ENCODE measurements at regions not wholly inside any gene's neighbourhood (a gene's known extent, or its start where the extent isn't known, plus 50 kb on each side); places are given as distances from the start of the nearest gene placed in this dataset.

DNA sequence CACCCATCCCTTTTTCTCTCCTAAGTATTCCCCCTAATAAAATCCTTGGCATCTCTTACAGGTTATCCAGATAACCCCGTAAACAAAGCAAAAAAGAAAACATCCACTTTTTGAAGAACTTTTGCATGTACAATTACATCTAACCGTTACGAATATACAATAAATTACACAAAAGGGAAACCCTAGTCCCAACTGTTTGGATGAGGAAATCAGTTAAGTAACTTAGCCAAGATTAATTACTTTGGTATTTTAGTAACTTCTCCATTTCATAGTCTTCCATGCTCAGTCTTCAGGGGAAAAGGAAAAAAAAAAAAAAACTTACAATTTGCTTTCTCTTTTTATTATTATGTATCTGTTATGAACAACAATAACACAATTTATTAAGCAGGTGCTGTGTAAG lies 212.9 kb downstream of the ACTL7B start:
- no peak for DNase-seq

DNA sequence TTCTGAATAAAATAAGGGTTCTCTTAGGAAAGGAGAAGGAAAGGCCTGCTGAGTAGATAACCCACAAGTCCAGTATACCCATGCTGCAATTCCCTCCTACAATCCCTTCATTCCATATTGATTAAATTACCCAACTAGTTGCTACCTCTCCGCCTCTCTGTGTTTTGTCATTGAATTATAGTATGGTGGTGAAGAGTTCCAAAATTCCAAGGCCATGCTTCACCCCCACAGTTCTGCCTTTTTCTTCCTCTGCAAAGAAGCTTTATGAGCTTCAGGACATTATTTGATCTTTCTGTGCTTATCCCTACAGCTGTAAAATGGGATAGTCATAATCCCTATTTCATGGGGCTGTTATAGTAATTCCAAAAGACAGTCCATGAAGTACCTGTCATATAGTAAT lies 215.6 kb downstream of the ACTL7B start:
- no peak for DNase-seq

DNA sequence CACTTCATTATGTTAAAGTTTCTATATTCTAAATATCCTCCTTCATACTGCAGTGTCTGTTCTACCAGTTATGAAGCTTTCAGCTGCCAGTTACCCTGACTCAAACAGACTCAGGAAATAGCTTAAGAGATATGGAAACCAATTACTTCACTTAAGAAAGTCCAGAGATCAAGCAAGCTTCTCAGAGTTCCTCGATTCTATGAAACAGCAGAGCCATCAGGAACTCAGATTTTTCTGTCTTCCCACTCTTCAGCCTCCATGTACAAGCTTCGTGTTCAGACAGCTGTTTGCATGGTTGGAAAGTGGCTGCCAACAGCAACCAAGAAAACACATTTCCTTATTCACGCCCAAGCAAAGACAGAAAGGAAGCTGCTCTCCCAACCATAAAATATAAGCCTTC lies 216.1 kb downstream of the ACTL7B start:
- DNase-seq = no peak

DNA sequence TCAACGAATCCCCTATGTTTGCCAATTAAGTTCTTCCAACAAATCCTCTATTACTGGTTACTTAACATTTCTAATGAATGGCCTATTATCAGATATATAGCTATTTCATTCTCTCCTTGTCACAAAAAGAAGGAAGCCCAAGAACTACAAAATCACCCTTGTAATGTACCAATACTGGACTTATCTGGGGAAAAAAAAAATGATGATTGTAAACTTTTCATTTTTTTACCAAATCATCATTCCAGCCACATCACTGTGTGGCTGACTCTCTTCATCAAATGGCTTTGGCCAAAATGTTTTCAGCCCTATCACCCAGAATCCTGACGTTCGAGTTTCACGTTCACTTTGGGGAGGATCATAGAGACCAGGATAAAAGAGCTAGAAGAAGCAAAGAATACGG lies 216.7 kb downstream of the ACTL7B start:
- DNase-seq = no peak

DNA sequence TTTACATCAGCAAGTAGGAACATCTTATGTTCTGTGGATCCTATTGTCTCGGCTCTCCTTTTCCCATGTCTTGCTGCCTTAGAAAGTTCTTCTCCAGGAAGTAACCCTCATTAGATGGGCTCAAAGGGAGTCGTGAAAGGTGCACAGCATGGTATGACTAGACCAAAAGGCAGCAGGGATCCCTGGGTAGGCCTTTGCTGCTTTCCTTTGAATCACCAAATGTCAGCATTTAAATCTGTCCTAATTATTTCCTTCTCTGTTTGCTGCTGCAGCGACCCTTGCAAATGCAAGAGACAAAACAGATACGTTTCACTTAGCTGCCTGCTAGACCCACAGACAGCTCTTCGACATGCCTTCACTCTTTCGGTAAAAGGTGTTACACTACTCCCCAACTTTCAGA lies 218.4 kb downstream of the ACTL7B start:
- no peak for DNase-seq

DNA sequence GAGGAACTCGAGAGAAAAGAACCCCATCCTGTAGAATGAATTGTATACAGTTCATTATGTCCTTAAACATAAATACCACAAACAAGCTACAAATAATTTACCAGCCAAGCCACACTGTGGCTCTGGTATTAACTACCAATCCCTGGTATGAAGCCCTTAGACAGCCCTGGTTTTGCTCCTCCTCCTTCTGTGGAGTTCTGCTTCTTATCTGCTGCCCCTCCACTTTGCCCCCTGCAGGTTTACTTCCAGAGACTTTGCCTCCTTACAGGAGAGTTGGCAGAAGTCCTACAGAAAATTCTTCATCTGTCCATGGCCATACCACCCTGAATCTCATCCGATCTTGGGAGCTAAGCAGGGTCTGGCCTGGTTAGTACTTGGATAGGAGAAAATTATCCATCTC lies 219.8 kb downstream of the ACTL7B start:
- no peak for DNase-seq

DNA sequence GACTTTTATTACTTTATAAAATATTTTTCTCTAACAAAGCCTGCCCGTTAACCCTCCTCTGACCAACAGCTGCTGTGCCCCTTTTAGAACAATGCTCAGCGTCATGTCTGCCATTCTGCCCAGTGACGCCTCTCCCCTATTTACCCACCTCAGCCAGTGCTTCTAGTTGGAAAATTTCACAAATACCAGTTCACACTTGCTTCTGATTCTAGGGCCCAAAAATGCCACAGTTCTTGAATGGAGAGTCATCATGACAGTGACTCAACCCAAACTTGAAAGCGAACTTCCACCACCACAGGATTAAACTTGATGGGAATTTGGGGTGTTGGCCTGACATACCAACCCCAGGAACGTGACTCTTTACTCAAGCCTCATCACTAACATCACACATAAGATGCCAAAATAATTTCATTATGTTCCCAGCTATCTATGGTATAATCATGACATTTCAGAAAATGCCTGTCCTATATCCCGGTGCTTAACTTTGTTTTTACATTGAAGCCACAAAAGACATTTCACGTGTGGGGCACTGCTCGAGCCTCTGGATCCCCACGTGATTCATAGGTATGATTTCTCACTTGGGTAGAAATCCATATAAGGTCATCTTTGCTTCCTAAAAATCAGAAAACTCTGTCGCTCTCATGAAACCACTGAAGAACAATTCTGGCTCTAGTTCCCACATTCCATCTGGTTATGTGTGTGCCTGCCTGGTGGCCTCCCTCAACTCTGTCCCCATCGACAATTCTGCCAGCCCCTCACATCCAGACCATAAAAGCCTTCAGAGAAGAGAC lies 220.9 kb downstream of the ACTL7B start:
- DNase-seq = no peak

DNA sequence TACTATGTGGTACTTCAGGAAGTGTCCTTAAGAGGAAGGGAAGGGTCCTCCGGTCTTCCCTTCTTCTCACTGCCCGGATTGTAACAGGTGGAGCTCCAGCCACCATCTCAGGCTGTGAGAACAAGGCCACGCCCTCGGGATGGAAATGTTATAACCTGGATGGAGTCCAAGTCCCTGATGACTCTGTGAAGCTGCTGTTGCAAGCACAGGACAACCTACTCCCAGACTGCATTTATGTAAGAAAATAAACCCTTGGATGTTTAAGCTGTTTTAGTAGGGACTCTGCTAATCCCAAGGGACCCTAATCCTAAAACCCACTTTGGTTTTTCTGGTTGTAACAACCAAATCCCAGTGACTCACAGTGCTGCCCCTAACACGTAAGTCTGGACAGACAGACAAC lies 221.6 kb downstream of the ACTL7B start:
- DNase-seq = no peak

DNA sequence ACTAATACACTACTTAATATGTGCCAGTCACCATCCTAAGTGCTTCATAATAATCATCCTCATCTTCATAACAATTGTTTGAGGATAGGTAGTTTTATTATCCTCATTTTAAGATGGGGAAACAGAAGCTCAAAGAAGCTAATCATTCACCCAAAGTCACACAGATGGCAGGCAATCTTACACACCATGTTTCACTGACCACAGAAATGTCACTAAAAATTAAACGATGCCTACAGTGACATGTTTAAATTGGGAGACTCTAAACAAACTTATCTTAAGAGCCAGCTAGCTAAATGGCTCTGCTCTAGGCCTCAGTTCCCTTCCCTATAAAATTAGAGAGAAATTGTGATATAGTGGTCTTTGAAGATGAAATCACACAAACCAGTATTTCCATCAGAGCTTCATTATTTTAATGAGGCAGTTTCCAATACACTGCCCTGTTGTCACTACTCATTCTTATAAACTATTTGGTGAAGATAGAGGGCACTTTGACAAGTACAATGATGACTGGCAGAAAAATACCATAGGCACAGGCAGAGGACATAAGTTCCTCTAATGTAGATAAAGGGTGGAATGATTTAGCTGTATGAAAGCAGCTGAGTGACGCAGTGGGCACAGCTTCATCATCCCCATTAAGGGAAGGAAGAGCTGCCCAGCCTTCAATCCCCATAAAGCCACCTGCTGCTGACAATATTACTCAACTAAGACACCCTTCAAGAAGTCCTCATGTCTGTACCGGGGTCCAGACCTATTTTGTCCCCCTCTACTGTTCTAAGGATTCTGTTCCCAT lies 224.1 kb downstream of the ACTL7B start:
- no peak for DNase-seq

DNA sequence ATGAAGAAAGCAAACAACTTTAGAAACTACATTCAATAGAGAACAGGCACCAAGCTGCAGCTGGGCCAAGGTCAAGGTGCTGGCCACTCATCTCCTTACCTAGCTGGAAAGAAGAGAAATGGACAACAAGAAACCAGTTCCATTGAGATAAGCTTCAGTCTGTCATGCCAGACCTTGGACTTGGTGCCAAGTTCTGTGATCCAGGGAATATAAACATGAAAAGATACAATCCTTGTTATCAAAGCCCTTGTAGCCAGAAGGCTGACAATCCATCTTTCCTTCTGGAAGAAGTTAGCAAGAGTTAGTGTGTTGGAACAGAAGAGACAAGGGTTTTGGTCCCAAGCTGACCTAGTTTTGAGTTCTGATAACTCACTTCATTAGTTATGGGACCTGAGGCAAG lies 227.5 kb downstream of the ACTL7B start:
- DNase-seq = no peak

DNA sequence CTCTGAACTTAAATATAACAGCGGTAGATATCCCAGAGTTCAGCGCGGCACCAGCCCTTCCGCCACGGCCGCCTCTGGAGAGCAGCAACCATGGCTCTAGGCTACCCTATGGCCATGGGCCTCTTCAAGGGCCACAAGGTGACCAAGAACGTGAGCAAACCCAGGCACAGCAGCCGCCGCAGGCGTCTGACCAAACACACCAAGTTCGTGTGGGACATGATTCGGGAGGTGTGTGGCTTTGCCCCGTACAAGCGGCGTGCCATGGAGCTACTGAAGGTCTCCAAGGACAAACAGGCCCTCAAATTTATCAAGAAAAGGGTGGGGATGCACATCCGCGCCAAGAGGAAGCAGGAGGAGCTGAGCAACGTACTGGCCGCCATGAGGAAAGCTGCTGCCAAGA lies 229.0 kb downstream of the ACTL7B start:
- DNase-seq = no peak

DNA sequence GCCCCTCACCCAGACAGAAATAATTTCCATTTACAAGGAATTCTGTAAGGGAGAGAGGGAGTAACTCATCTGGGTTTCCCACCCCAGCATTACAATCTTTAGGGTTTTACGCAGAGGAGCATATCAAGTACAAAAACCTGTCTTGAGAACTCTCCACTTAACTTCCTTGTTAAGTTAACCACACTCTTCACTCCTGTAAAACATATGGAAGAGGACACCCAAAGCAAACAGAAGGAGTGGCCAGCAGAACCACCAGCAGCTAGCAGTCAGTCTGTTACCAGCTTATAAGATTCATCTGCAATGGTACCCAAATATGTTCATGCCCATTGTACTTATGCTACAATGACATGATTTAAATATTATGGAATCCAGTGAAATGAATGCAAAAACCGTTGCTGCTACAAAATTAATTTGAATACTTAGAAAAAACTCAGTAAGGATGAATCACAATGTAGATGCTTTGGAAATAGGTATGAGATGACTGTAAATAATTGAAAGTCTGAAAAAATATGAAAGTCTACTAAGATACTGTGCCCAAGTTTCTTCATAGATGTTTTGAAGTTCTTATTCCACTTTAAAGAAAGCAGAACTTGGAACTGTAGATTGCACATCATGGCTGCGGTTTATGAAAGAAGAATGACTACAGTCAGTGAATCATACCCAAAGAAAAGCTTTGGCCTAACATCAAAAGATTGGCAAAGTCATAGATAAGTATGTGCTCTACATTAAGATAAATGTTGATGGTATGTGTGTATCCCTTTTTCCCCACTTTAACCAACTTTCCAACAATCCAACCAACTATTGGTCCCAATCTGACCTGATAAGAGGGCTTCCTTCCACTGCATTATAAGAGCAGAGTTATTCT lies 233.6 kb downstream of the ACTL7B start:
- no peak for DNase-seq

DNA sequence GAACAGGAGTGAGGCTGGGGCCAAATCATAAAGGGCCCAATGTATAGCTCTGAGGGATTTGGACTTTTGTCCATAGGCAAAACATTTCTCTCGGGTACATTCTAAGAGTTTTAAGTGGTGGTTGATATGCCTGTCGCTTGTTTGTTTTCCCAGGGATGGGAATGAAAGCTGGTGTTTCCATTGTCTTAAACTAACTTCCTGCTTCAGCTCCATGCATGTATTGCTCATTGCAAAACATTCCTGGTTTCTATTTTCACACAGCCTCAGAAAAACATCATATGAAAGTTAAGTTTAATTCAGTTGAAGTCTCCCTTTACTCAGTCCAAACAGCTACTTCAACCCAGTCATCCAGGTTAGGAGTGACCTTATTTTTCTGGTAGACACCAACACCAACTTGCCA lies 235.0 kb downstream of the ACTL7B start:
- DNase-seq = no peak

DNA sequence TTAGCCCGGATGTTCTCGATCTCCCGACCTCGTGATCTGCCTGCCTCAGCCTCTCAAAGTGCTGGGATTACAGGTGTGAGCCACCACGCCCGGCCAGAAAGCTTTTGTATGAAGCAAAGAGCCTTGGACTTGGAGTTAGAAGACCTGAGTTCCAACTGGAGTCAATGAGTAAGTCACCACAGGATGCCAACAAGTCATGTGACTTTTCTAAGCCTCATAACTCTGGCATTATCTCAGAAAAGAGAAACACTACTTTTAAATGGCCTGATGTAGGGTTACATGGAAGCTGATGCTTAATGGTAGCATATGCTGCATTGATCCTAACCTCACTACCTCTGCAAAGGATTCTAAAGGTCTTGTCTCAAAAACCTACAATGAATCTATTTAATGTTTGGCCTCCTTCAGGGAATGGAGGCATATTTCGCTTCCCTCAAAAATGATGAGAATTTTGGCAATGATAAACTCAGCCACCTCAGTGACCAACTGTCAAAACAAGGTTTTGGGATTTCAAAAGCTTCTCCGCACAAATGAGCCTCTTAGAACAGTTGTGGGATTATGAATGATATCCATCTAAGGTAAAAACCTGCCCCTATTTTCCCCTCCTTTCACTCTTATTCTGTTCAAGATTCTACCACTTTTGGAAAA lies 236.8 kb downstream of the ACTL7B start:
- DNase-seq = no peak

DNA sequence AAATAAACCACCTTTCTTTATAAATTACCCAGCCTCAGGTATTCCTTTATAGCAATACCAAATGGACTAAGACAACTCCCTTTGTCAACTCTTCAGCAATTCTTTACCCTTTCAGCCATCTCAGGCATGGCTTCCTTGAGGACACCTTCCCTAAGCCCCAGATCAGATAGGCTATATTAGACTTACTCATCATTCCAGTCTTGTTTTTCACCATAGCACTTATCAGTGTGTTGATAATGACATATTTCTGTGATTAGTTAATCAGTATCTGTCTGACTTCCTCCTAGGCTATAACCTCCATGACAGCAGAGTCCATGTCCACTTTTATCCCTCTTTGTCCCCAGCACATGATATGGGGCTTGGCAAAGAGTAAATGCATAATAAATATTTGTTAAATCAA lies 238.1 kb downstream of the ACTL7B start:
- no peak for DNase-seq

DNA sequence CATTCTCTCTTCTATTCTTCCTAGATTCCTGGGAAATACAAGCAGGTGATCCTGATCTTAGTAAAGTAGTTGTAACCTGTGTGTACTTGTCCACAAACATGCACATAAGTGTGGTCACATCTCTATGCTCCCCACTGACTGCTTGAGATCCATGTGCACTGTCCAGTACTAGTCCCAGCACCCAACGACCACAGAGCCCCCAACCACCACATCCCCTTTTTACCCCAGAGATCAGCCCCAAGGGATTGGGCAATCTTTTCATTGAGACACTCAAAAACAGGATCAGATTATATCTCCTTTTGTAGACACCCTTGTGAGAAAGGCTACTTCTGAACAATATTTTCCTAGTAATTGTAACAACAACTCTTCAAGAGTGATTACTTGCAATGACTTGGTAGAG lies 240.6 kb downstream of the ACTL7B start:
- DNase-seq = no peak

DNA sequence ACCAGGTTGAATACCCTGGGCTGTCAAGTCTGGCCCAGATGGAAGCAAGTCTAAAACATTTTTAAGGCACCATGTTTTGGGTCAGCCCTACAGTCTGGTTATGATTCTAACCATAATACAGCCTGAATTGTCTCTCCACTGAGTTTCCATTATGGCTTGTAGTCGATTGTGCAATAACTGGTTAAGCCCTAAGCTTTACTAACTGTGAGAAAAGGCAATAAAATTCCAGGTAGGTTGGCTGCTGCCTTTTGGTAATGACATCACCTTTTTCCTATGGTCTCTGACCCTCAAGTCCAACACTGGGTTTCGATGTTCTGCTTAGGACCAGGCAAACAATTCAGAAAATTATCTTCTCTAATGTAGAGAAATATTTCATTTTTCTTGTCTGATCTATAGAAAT lies 243.3 kb downstream of the ACTL7B start:
- no peak for DNase-seq

DNA sequence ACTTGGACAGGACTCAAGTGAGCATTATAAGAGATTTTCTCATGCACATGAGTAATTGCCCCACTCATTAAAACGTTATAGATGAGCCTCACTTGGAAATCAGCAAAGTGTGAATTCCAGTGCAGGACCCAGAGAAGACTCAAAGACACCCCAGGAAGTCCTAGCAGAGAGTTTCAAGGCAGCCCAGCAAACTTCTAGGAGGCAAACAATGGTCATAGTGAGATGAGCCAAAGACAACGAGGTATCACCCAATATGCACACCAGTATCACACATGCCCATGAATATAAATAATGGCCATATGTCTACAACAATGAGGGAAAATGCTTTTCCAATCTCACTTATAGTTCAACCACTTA lies 245.9 kb downstream of the ACTL7B start:
- no peak for DNase-seq

DNA sequence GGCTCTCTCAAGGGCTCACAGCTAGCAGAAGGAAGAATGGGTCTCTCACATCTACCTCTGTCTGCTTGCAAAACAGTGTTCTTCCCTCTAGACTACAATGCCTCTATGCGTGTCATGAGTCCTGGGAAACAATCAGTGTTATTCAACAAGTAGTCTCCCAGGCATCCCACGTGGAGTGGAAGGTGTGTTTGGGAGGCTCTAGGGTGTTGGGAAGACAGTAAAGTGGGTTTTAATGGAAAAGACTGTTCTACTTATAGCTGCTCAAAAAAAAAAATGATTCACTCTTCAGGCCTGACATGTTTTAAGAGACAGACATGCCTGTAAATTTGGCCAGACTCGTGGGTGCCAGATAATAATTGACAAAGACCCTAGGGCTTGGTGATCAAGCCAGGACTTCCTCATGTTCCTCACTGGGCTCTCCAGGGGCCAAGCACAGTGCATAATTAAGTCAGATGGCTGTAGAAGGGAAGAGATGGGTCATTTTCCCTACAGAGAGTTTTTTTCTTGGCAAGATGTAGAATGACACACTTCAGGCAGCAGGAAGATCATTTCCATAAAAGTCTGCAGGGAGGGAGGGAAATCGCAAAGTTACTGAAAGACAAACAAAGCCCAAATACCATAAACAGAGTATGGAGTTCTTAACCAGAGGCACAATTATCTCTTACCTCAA lies 246.4 kb downstream of the ACTL7B start:
- DNase-seq = no peak

DNA sequence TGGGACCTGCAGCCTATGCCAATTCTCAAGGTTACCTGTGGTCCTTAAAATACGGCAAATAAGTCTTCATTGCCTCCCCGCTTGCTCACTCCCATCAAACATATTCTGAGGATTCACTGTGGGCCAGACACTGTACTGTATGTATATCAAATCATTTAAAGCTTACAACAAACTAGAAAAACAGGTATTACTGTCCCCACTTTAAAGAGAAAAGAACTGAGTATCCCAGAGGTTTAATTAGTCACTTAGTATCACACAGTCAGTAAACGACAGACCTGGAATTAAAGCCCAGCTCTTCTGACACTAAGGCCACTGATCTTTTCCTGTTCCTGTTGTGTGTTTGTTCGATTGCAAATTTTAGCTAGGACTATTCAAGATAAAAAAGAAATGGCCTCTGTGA lies 248.2 kb downstream of the ACTL7B start:
- DNase-seq = no peak

DNA sequence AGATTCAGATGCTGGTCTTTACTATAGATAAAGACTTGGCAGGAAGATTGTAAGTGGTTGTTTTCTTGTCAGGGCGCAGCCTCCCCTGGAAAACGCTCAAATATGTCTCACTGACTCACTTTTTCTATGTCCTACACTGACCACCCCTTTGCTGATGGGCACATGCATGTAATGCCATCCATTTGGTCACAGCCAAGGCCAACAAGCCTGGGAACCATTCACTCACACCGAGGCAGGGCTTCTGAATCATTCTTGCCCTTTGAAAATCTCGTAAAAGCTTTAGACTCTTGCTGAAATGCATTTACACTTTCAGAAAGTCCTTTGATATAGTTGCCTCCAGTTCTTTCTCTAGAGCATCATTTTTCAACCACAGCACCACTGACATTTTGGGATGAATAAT lies 249.4 kb downstream of the ACTL7B start:
- DNase-seq = no peak

DNA sequence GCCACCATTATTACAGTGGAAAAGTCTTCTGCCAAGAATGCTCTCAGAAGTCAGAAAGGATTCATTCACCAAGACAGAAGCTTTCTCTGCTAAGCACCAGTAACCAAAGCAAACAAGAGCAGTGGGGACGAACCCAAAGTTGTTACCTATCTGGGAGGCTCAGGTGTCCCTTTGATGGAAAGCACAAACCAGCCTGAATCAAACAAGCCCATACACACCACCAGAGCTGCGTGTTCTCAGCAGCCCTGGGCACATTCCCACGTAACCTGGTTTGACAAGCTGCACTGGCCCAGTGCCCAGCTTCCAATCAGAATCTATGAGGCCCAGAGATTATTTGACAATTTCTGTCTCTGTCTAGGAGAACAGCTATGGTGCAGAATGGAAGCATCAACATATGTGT lies 252.6 kb downstream of the ACTL7B start:
- DNase-seq = no peak

DNA sequence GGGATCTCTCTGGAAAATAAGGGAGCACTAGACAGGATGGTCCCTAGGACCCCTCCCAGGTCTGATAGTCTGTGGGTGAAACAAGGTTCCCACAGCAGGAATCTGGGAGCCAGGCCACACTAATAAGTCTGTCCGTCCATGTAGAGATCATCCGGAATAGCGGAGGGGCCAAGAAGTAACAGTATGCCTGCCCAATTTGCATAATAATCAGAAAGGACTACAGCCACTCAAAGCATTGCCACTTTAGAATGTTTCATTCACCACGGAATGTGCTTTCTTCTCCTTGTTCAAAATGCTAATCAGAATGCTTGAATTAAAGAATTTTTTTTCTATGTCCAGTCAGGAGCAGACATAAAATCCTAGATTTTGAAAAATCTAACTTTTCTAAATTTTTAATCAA lies 254.9 kb downstream of the ACTL7B start:
- DNase-seq = no peak
